Effector memory CD8-positive, alpha-beta T cell (primary cell): ENCODE measurements at regions not wholly inside any gene's neighbourhood (a gene's known extent, or its start where the extent isn't known, plus 50 kb on each side); places are given as distances from the start of the nearest gene placed in this dataset.

Experiments
- ATAC-seq: fragments of 150-1000 bp; cut with Tn5 transposase; replicated peaks from 2 replicates; pipeline ENCODE4 v1.10.0; 2021; ENCODE audit warnings: mild to moderate bottlenecking, moderate library complexity
- DNase-seq, 3 experiments: peaks; one replicate each; pipeline ENCODE4 v3.0.0; 2021
- H3K27ac Mint-ChIP-seq, 2 donors: one replicate each; pipeline ENCODE4 v1.8.0; 2022; ENCODE audit warnings: mild to moderate bottlenecking in 2 of 2, mixed read lengths in 2 of 2, moderate library complexity in 2 of 2
- H3K27me3 Mint-ChIP-seq, 2 donors: one replicate each; pipeline ENCODE4 v1.8.0; 2022; ENCODE audit warnings: mixed read lengths in 2 of 2
- H3K36me3 Mint-ChIP-seq: one replicate; pipeline ENCODE4 v1.8.0; 2022; ENCODE audit warnings: mild to moderate bottlenecking, moderate library complexity, mixed read lengths; ENCODE audit not compliant: insufficient read depth
- H3K4me1 Mint-ChIP-seq, 2 donors: one replicate each; pipeline ENCODE4 v1.8.0; 2022; ENCODE audit warnings: low read depth in 2 of 2, mixed read lengths in 2 of 2
- H3K4me3 Mint-ChIP-seq, 2 donors: one replicate each; pipeline ENCODE4 v1.8.0; 2022; ENCODE audit warnings: mild to moderate bottlenecking in 2 of 2, mixed read lengths in 2 of 2, moderate library complexity in 2 of 2
- H3K9me3 Mint-ChIP-seq, 2 donors: one replicate each; pipeline ENCODE4 v1.8.0; 2022; ENCODE audit warnings: mixed read lengths in 2 of 2

GRCh38 chr1:87853576-87854351 lies 525.1 kb downstream of the LMO4 start:
- no peaks in the 10 kb centered on the region for H3K36me3 Mint-ChIP-seq
- no peaks in the 10 kb centered on the region for H3K4me1 Mint-ChIP-seq
- no peak overlapping the region for H3K4me3 Mint-ChIP-seq
- no peak for DNase-seq
- H3K27me3 Mint-ChIP-seq, result peaks cover 19 to 37% of the 10 kb centered on the region in 2 donors
- no peak for ATAC-seq
- no peaks in the 10 kb centered on the region for H3K9me3 Mint-ChIP-seq
- no peak overlapping the region for H3K27ac Mint-ChIP-seq

- H3K27ac Mint-ChIP-seq, result no peak overlapping the region
- ATAC-seq, result no peak
- H3K4me3 Mint-ChIP-seq, result no peak overlapping the region
- peaks cover 0 to 1% of the 10 kb centered on the region in 2 donors for H3K9me3 Mint-ChIP-seq
- H3K4me1 Mint-ChIP-seq, result peaks cover 3 to 5% of the 10 kb centered on the region in 2 donors
- H3K36me3 Mint-ChIP-seq, result no peaks in the 10 kb centered on the region
- no peak for DNase-seq
- peaks cover 0 to 10% of the 10 kb centered on the region in 2 donors for H3K27me3 Mint-ChIP-seq
These were observed 534.6 kb downstream of the LMO4 start for GRCh38 chr1:87863317-87863716.

GRCh38 chr1:87864676-87865075 lies 536.0 kb downstream of the LMO4 start:
- no peak for ATAC-seq
- peaks cover 0 to 1% of the 10 kb centered on the region in 2 donors for H3K9me3 Mint-ChIP-seq
- no peak overlapping the region for H3K4me3 Mint-ChIP-seq
- no peak for DNase-seq
- H3K27ac Mint-ChIP-seq, result no peak overlapping the region
- H3K4me1 Mint-ChIP-seq, result peaks cover 3 to 5% of the 10 kb centered on the region in 2 donors
- H3K27me3 Mint-ChIP-seq, result peaks cover 0 to 10% of the 10 kb centered on the region in 2 donors
- H3K36me3 Mint-ChIP-seq, result no peaks in the 10 kb centered on the region

DNA sequence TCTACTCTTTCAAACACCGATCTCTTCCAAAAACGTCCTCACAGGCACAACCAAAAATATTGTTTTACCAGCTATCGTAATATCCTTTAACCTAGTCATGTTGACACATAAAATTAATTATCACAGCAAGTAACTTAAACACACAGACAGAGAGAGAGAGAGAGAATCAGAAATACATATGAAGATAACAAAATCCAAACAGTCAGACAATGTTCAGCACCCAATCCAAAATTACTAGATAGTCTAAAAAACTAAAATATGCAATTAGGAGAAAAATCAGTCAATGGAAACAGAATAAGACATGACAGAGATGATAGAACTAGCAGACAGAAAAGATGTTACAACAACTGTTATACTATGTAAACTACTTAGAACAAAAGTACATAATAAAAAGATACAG lies 537.7 kb downstream of the LMO4 start:
- no peak overlapping the region for H3K4me3 Mint-ChIP-seq
- ATAC-seq, result no peak
- H3K27me3 Mint-ChIP-seq, result peaks cover 0 to 10% of the 10 kb centered on the region in 2 donors
- H3K4me1 Mint-ChIP-seq, result peaks cover 3 to 5% of the 10 kb centered on the region in 2 donors
- no peak for DNase-seq
- peaks cover 0 to 1% of the 10 kb centered on the region in 2 donors for H3K9me3 Mint-ChIP-seq
- no peaks in the 10 kb centered on the region for H3K36me3 Mint-ChIP-seq
- no peak overlapping the region for H3K27ac Mint-ChIP-seq

DNA sequence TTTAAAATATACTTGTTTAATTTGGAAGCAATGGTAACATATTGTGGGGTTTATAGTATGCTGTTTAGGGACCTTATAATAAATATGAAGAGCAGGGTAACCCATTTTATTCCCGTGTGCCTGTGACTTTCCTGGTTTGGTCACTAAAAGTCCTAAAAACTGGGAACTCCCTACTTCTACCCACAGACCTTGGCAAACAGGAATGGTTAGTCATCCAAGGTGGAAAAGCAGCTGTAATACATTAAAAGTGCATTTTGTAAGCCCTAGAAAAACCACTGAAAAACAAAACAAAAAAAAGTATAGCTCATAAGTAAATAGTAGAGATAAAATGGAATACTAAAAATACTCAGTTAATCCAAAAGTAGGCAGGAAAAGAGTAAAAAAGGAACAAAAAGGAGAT lies 538.9 kb downstream of the LMO4 start:
- ATAC-seq, result no peak
- H3K9me3 Mint-ChIP-seq, result peaks cover 0 to 1% of the 10 kb centered on the region in 2 donors
- H3K27ac Mint-ChIP-seq, result no peak overlapping the region
- H3K27me3 Mint-ChIP-seq, result peaks cover 0 to 10% of the 10 kb centered on the region in 2 donors
- H3K4me1 Mint-ChIP-seq, result peaks cover 3 to 5% of the 10 kb centered on the region in 2 donors
- no peak for DNase-seq
- no peaks in the 10 kb centered on the region for H3K36me3 Mint-ChIP-seq
- H3K4me3 Mint-ChIP-seq, result no peak overlapping the region

DNA sequence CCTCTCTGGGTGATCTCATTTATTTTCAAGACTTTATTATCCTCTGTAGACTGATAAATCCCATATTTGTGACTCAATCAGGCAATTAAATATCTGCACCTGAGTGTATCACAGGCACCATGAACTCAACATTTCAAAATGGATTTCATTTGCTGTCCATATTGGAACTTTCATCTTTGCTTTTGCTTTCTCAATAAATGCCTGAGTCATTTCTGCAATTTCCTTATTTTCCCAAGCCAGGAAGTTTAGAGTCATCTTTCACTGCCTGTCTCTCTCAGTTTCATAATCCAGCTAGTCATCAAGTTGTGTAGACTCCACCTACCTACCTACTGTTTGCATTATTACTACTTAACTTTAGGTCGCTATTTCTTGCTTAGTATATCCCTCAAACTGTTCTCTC lies 540.9 kb downstream of the LMO4 start:
- Mint-ChIP-seq H3K36me3 (no peaks in the 10 kb centered on the region), H3K4me3 (no peak overlapping the region), H3K9me3 (peaks cover 0 to 1% of the 10 kb centered on the region in 2 donors), H3K4me1 (peaks cover 3 to 4% of the 10 kb centered on the region in 2 donors), H3K27me3 (peaks cover 0 to 10% of the 10 kb centered on the region in 2 donors), H3K27ac (no peak overlapping the region)
- ATAC-seq, result no peak
- no peak for DNase-seq

DNA sequence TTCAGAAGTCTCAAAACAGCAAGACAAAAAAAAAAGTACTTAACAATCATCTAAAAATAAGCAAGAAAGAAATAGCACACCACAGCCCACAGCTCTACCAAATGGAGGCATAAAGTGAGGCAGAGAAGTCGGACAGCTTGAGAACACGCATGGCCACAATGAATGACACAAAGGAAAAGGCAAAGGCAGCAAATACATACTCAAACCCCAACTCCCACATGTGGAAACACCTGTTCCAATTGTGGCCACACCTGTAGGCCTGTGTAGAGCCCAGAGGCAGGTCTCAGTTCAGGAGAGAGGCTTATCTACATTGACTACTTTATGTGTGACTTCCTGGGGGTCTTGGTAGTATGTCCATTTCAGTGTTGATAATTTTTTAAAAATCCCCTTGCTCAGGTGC lies 543.5 kb downstream of the LMO4 start:
- no peak overlapping the region for H3K4me3 Mint-ChIP-seq
- DNase-seq (no peak), ATAC-seq (no peak)
- no peaks in the 10 kb centered on the region for H3K4me1 Mint-ChIP-seq
- H3K36me3 Mint-ChIP-seq, result no peaks in the 10 kb centered on the region
- H3K27me3 Mint-ChIP-seq, result no peaks in the 10 kb centered on the region
- no peak overlapping the region for H3K27ac Mint-ChIP-seq
- no peaks in the 10 kb centered on the region for H3K9me3 Mint-ChIP-seq

DNA sequence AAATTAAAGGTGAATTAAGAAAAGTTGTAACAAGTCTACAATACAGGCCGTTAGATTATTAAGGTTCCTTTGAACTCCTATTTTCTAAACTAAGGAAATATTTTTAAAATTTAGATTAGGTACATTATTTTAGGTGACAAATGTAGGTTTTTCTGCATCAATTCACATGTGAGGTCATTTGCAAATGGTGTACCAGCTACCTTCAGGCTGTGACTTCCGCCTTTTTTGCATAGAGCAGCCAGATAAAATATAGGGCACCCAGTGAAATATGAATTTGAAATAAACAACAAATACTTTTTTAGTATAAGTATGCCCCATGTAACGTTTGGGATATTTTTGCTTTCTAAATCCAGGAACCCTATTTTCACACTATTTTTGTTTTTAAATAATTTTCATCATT lies 544.0 kb downstream of the LMO4 start:
- Mint-ChIP-seq H3K27me3 (no peaks in the 10 kb centered on the region), H3K4me3 (no peak overlapping the region), H3K27ac (no peak overlapping the region), H3K36me3 (no peaks in the 10 kb centered on the region), H3K4me1 (no peaks in the 10 kb centered on the region), H3K9me3 (no peaks in the 10 kb centered on the region)
- no peak for ATAC-seq
- no peak for DNase-seq

DNA sequence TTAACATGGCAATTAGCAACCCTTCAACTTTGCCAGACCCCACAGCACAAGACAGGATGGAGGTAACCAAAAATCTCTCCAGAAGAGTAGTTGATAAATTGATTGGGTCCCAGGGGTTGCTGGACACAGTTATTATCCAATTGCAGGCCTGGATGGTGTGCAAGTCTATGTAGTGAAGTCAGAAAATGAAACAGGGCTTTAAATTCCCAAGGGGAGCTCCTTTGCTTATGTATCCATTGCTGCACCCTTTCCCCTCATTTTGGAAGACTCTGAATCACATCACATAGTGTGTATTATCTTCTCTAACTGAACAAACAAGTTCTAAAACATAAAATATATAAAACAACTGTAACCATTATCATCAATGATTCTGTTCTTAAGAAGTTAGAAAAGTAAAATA lies 550.2 kb downstream of the LMO4 start:
- Mint-ChIP-seq H3K9me3 (no peaks in the 10 kb centered on the region), H3K27me3 (peaks cover 10 to 14% of the 10 kb centered on the region in 2 donors), H3K4me3 (no peak overlapping the region), H3K27ac (no peak overlapping the region), H3K36me3 (no peaks in the 10 kb centered on the region), H3K4me1 (no peaks in the 10 kb centered on the region)
- no peak for ATAC-seq
- no peak for DNase-seq

- no peak overlapping the region for H3K4me3 Mint-ChIP-seq
- H3K27ac Mint-ChIP-seq, result peak overlapping the region in 1 of 2 donors; percentile 3
These were observed 551.5 kb downstream of the LMO4 start for GRCh38 chr1:87880098-87880760.

GRCh38 chr1:87880764-87881163 lies 552.1 kb downstream of the LMO4 start:
- H3K27me3 Mint-ChIP-seq, result peaks cover 10 to 14% of the 10 kb centered on the region in 2 donors
- no peaks in the 10 kb centered on the region for H3K9me3 Mint-ChIP-seq
- no peak for DNase-seq
- no peak overlapping the region for H3K4me3 Mint-ChIP-seq
- no peak for ATAC-seq
- H3K4me1 Mint-ChIP-seq, result no peaks in the 10 kb centered on the region
- no peak overlapping the region for H3K27ac Mint-ChIP-seq
- H3K36me3 Mint-ChIP-seq, result no peaks in the 10 kb centered on the region

More at GRCh38 chr1:87880098-87880760, 551.5 kb downstream of the LMO4 start:
- no peaks in the 10 kb centered on the region for H3K9me3 Mint-ChIP-seq
- H3K36me3 Mint-ChIP-seq, result no peaks in the 10 kb centered on the region
- ATAC-seq (no peak), DNase-seq (no peak)
- peaks cover 10 to 14% of the 10 kb centered on the region in 2 donors for H3K27me3 Mint-ChIP-seq
- H3K4me1 Mint-ChIP-seq, result no peaks in the 10 kb centered on the region

DNA sequence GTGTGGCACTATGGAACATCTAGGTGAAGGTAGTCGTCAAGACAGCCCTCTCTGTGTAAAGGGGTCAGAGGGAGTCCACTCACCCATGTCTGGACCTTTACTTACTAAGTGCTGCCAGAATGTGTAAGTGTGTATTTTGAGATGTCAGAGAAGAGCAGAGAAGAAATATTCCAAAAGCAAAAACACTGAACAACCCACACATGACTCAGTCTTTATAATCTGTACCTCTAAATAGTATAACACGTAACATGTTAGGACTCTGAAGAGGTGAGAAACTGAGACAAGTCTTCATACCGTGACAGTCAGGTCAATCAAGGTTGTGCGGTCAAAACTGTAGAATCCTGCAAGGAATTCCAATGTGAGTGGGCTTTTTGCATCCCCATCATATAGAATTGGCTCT lies 555.2 kb downstream of the LMO4 start:
- no peaks in the 10 kb centered on the region for H3K36me3 Mint-ChIP-seq
- H3K27me3 Mint-ChIP-seq, result peaks cover 10 to 14% of the 10 kb centered on the region in 2 donors
- no peak for DNase-seq
- H3K9me3 Mint-ChIP-seq, result no peaks in the 10 kb centered on the region
- no peaks in the 10 kb centered on the region for H3K4me1 Mint-ChIP-seq
- H3K27ac Mint-ChIP-seq, result no peak overlapping the region
- H3K4me3 Mint-ChIP-seq, result no peak overlapping the region
- no peak for ATAC-seq

DNA sequence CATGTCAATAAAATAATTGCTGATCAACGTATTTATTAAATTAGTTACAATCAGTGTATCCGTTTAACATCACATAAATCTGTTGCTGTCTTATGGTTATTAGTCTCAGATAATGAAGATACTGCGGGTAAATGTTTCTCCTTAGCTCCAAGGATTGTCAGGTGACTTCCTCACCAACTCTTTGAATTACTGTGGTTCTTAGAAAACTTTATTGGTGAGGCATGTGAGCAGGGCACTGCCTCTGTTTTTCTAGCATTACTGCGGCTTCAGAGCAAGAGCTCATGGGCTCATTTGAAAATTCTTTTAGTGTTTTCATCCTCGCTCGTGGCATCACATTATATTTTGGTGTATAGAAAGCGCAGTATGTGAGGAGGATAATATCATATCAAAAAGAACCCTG lies 555.9 kb downstream of the LMO4 start:
- DNase-seq (no peak), ATAC-seq (no peak)
- Mint-ChIP-seq H3K36me3 (no peaks in the 10 kb centered on the region), H3K9me3 (no peaks in the 10 kb centered on the region), H3K27me3 (peaks cover 10 to 13% of the 10 kb centered on the region in 2 donors), H3K4me1 (no peaks in the 10 kb centered on the region), H3K4me3 (no peak overlapping the region), H3K27ac (no peak overlapping the region)
